Parathyroid adenoma (tissue), 2 donors: ENCODE measurements at regions not wholly inside any gene's neighbourhood (a gene's known extent, or its start where the extent isn't known, plus 50 kb on each side); places are given as distances from the start of the nearest gene placed in this dataset.

ENCODE experiments used
- H2AFZ ChIP-seq: fragments of 300-600 bp; sonication (generic); one replicate; pipeline ENCODE4 v1.7.0; 2017; ENCODE audit warnings: antibody characterized with exemption, mild to moderate bottlenecking
- H3K27ac ChIP-seq: fragments of 300-600 bp; sonication (generic); one replicate; pipeline ENCODE4 v1.7.0; 2017
- H3K27me3 ChIP-seq: fragments of 300-600 bp; sonication (generic); one replicate; pipeline ENCODE4 v1.7.0; 2017; ENCODE audit warnings: low read length; ENCODE audit not compliant: control insufficient read depth, insufficient read depth
- H3K36me3 ChIP-seq: fragments of 300-600 bp; sonication (generic); one replicate; pipeline ENCODE4 v1.7.0; 2017; ENCODE audit warnings: low read length; ENCODE audit not compliant: control insufficient read depth, insufficient read depth
- H3K4me1 ChIP-seq: fragments of 300-600 bp; sonication (generic); one replicate; pipeline ENCODE4 v1.7.0; 2017; ENCODE audit warnings: control low read depth
- H3K4me2 ChIP-seq: fragments of 300-600 bp; sonication (generic); one replicate; pipeline ENCODE4 v1.7.0; 2017; ENCODE audit warnings: low read length
- H3K4me3 ChIP-seq: fragments of 300-600 bp; sonication (generic); one replicate; pipeline ENCODE4 v1.7.0; 2017; ENCODE audit warnings: low read depth, low read length
- H3K79me2 ChIP-seq: fragments of 300-600 bp; sonication (generic); one replicate; pipeline ENCODE4 v1.7.0; 2017; ENCODE audit warnings: control low read depth
- H3K9ac ChIP-seq: fragments of 300-600 bp; sonication (generic); one replicate; pipeline ENCODE4 v1.7.0; 2017; ENCODE audit warnings: mild to moderate bottlenecking
- H3K9me3 ChIP-seq: fragments of 300-600 bp; sonication (generic); one replicate; pipeline ENCODE4 v1.7.0; 2017; ENCODE audit warnings: low read length; ENCODE audit not compliant: control insufficient read depth
- CTCF ChIP-seq: fragments of 300-600 bp; sonication (generic); IDR thresholded peaks from one replicate; pipeline ENCODE4 v1.7.0; 2017; ENCODE audit warnings: antibody characterized with exemption, mild to moderate bottlenecking
- donor health status: primary hyperparathyroidism.

GRCh38 chr3:101979033-101979432 is 129.7 kb downstream of the NFKBIZ start:
- Histone ChIP-seq H3K9ac (no peak overlapping the region), H3K79me2 (no peaks in the 10 kb centered on the region), H2AFZ (no peak overlapping the region), H3K4me1 (no peaks in the 10 kb centered on the region), H3K27ac (no peak overlapping the region), H3K4me2 (no peak overlapping the region), H3K27me3 (peaks cover 4% of the 10 kb centered on the region), H3K9me3 (no peaks in the 10 kb centered on the region), H3K4me3 (no peak overlapping the region), H3K36me3 (no peaks in the 10 kb centered on the region)
- TF ChIP-seq CTCF = no peak

GRCh38 chr3:101984356-101984755 is 135.0 kb downstream of the NFKBIZ start:
- H3K4me3 ChIP-seq = no peak overlapping the region
- no peaks in the 10 kb centered on the region for H3K9me3 ChIP-seq
- TF ChIP-seq CTCF = no peak
- H3K4me2 ChIP-seq = no peak overlapping the region
- H3K4me1 ChIP-seq = no peaks in the 10 kb centered on the region
- no peak overlapping the region for H2AFZ ChIP-seq
- H3K79me2 ChIP-seq = no peaks in the 10 kb centered on the region
- H3K36me3 ChIP-seq = no peaks in the 10 kb centered on the region
- H3K27me3 ChIP-seq = peaks cover 4% of the 10 kb centered on the region
- H3K9ac ChIP-seq = no peak overlapping the region
- H3K27ac ChIP-seq = no peak overlapping the region

GRCh38 chr3:101988596-101988995 is 139.3 kb downstream of the NFKBIZ start:
- Histone ChIP-seq H2AFZ (no peak overlapping the region), H3K9me3 (no peaks in the 10 kb centered on the region), H3K27me3 (peaks cover 2% of the 10 kb centered on the region), H3K4me2 (no peak overlapping the region), H3K4me1 (no peaks in the 10 kb centered on the region), H3K79me2 (no peaks in the 10 kb centered on the region), H3K9ac (no peak overlapping the region), H3K36me3 (no peaks in the 10 kb centered on the region), H3K4me3 (no peak overlapping the region), H3K27ac (no peak overlapping the region)
- TF ChIP-seq CTCF = no peak

- Histone ChIP-seq H3K9ac (no peak overlapping the region), H3K36me3 (no peaks in the 10 kb centered on the region), H3K27ac (no peak overlapping the region), H3K9me3 (no peaks in the 10 kb centered on the region), H3K27me3 (no peaks in the 10 kb centered on the region), H3K79me2 (no peaks in the 10 kb centered on the region), H3K4me2 (no peak overlapping the region), H3K4me3 (no peak overlapping the region), H3K4me1 (no peaks in the 10 kb centered on the region), H2AFZ (no peak overlapping the region)
- TF ChIP-seq CTCF = no peak
These were observed 140.4 kb downstream of the NFKBIZ start for GRCh38 chr3:101989578-101990200.

- no peaks in the 10 kb centered on the region for H3K9me3 ChIP-seq
- H3K36me3 ChIP-seq = no peaks in the 10 kb centered on the region
- H3K4me2 ChIP-seq = no peak overlapping the region
- H3K27ac ChIP-seq = no peak overlapping the region
- no peaks in the 10 kb centered on the region for H3K27me3 ChIP-seq
- no peak overlapping the region for H3K4me3 ChIP-seq
- H2AFZ ChIP-seq = no peak overlapping the region
- H3K9ac ChIP-seq = no peak overlapping the region
- TF ChIP-seq CTCF = no peak
- no peaks in the 10 kb centered on the region for H3K4me1 ChIP-seq
- H3K79me2 ChIP-seq = no peaks in the 10 kb centered on the region
These were observed 143.5 kb downstream of the NFKBIZ start for GRCh38 chr3:101992863-101993262.
